SK-N-SH (cell line): ENCODE measurements at regions not wholly inside any gene's neighbourhood (a gene's known extent, or its start where the extent isn't known, plus 50 kb on each side); places are given as distances from the start of the nearest gene placed in this dataset.

Source experiments
- CHD2 ChIP-seq: fragments of 150-350 bp; IDR thresholded peaks from 2 replicates; pipeline ENCODE4 v1.6.1; 2018; ENCODE audit warnings: low read length; ENCODE audit not compliant: partially characterized antibody
- EP300 ChIP-seq, 2 experiments: IDR thresholded peaks; 2 replicates each; pipeline versions ENCODE4 v1.4.0 to v1.6.1; 2012; ENCODE audit warnings: borderline replicate concordance in 1 of 2, low read depth in 1 of 2, low read length in 1 of 2
- EZH2phosphoT487 ChIP-seq: fragments of 200-600 bp; sonication (generic); IDR thresholded peaks from 2 replicates; pipeline ENCODE4 v1.6.1; 2017; ENCODE audit warnings: low read depth, mixed run types, mild to moderate bottlenecking, antibody characterized with exemption, moderate library complexity, borderline replicate concordance
- FOXJ3 ChIP-seq: sonication (generic); formaldehyde crosslinking; IDR thresholded peaks from 2 replicates; pipeline ENCODE4 v1.5.1; 2020; ENCODE audit warnings: mild to moderate bottlenecking, missing genetic modification reagents
- GABPA ChIP-seq: IDR thresholded peaks from 2 replicates; pipeline ENCODE4 v1.4.0; 2012; ENCODE audit warnings: low read depth, mild to moderate bottlenecking
- JUND ChIP-seq: IDR thresholded peaks from 2 replicates; pipeline ENCODE4 v1.4.0; 2012
- POLR2AphosphoS5 ChIP-seq: IDR thresholded peaks from 2 replicates; pipeline ENCODE4 v1.6.1; 2012; ENCODE audit warnings: low read depth, low read length
- RAD21 ChIP-seq: IDR thresholded peaks from 2 replicates; pipeline ENCODE4 v1.6.1; 2012; ENCODE audit warnings: mild to moderate bottlenecking, low read length
- YY1 ChIP-seq: IDR thresholded peaks from 2 replicates; pipeline ENCODE4 v1.4.0; 2012; ENCODE audit warnings: low read depth, mild to moderate bottlenecking
- TF ChIP-seq, protein P1 (sequence below): fragments of 200-600 bp; sonication (generic); IDR thresholded peaks from 2 replicates; pipeline ENCODE4 v1.6.1; 2017; ENCODE audit warnings: antibody characterized with exemption, mild to moderate bottlenecking, moderate library complexity
- TF ChIP-seq, protein P2 (sequence below): IDR thresholded peaks from 2 replicates; pipeline ENCODE4 v1.6.1; 2012; ENCODE audit warnings: mild to moderate bottlenecking, low read depth, low read length, moderate library complexity
- TF ChIP-seq, protein P3 (sequence below): IDR thresholded peaks from 2 replicates; pipeline ENCODE4 v1.4.0; 2012; ENCODE audit warnings: low read depth

DNA sequence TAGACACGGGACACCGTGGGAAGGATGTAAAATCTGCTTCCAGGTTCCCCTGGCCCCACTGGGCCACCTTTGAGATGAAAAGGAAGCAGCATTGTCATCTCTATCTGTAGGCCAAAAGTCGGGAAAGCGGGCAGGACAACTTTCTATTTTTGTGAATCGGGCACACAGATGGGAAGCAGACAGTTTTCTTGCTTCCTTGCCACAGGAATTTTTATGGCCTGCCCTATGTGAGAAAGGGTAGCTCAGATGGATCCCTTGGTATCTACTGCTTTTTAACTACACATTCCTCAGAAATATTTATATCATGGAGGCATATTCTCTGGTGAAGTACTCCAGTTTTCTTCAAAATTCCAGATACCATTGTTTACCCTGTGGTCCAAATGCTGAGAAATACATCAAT lies 735.5 kb downstream of the CBLN2 start:
- TF ChIP-seq YY1 (no peak), EP300 (IDR thresholded peaks at IDR 0.05; ENCODE audit: borderline replicate concordance in 1 of 2, low read depth in 1 of 2, low read length in 1 of 2) (no peak), RAD21 (no peak), JUND (no peak), GABPA (no peak), CHD2 (no peak), EZH2phosphoT487 (no peak), FOXJ3 (CRISPR knock-in tag) (no peak), POLR2AphosphoS5 (no peak)
- TF ChIP-seq, protein P1, sequence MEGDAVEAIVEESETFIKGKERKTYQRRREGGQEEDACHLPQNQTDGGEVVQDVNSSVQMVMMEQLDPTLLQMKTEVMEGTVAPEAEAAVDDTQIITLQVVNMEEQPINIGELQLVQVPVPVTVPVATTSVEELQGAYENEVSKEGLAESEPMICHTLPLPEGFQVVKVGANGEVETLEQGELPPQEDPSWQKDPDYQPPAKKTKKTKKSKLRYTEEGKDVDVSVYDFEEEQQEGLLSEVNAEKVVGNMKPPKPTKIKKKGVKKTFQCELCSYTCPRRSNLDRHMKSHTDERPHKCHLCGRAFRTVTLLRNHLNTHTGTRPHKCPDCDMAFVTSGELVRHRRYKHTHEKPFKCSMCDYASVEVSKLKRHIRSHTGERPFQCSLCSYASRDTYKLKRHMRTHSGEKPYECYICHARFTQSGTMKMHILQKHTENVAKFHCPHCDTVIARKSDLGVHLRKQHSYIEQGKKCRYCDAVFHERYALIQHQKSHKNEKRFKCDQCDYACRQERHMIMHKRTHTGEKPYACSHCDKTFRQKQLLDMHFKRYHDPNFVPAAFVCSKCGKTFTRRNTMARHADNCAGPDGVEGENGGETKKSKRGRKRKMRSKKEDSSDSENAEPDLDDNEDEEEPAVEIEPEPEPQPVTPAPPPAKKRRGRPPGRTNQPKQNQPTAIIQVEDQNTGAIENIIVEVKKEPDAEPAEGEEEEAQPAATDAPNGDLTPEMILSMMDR, result no peak
- TF ChIP-seq, protein P2, sequence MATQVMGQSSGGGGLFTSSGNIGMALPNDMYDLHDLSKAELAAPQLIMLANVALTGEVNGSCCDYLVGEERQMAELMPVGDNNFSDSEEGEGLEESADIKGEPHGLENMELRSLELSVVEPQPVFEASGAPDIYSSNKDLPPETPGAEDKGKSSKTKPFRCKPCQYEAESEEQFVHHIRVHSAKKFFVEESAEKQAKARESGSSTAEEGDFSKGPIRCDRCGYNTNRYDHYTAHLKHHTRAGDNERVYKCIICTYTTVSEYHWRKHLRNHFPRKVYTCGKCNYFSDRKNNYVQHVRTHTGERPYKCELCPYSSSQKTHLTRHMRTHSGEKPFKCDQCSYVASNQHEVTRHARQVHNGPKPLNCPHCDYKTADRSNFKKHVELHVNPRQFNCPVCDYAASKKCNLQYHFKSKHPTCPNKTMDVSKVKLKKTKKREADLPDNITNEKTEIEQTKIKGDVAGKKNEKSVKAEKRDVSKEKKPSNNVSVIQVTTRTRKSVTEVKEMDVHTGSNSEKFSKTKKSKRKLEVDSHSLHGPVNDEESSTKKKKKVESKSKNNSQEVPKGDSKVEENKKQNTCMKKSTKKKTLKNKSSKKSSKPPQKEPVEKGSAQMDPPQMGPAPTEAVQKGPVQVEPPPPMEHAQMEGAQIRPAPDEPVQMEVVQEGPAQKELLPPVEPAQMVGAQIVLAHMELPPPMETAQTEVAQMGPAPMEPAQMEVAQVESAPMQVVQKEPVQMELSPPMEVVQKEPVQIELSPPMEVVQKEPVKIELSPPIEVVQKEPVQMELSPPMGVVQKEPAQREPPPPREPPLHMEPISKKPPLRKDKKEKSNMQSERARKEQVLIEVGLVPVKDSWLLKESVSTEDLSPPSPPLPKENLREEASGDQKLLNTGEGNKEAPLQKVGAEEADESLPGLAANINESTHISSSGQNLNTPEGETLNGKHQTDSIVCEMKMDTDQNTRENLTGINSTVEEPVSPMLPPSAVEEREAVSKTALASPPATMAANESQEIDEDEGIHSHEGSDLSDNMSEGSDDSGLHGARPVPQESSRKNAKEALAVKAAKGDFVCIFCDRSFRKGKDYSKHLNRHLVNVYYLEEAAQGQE, result no peak
- TF ChIP-seq, protein P3, sequence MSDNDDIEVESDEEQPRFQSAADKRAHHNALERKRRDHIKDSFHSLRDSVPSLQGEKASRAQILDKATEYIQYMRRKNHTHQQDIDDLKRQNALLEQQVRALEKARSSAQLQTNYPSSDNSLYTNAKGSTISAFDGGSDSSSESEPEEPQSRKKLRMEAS, result no peak
